Spinal cord (tissue), 9 donors: ENCODE measurements at regions not wholly inside any gene's neighbourhood (a gene's known extent, or its start where the extent isn't known, plus 50 kb on each side); places are given as distances from the start of the nearest gene placed in this dataset.
A peak's percentile ranks its signal among the peaks of the same experiment; 100 is the strongest.

Experiments used
- DNase-seq, 6 donors: peaks; one replicate each; pipeline versions ENCODE4 v3.0.0 to v3.0.0-alpha.2; 2013 to 2015; ENCODE audit warnings: low spot score in 6 of 6, low read depth in 4 of 6
- H3K27ac ChIP-seq: one replicate; pipeline ENCODE4 v1.5.1; 2013; ENCODE audit warnings: low read depth, low read length, control low read depth
- H3K27me3 ChIP-seq: one replicate; pipeline ENCODE4 v1.6.1; 2013; ENCODE audit warnings: low read length; ENCODE audit not compliant: control insufficient read depth, insufficient read depth
- H3K36me3 ChIP-seq: one replicate; pipeline ENCODE4 v1.6.1; 2013; ENCODE audit warnings: low read length; ENCODE audit not compliant: control insufficient read depth, insufficient read depth
- H3K4me1 ChIP-seq: one replicate; pipeline ENCODE4 v1.6.1; 2013; ENCODE audit warnings: low read length; ENCODE audit not compliant: control insufficient read depth, insufficient read depth
- H3K4me3 ChIP-seq: one replicate; pipeline ENCODE4 v1.5.1; 2013; ENCODE audit warnings: low read depth, low read length, control low read depth
- H3K9me3 ChIP-seq: one replicate; pipeline ENCODE4 v1.6.1; 2013; ENCODE audit warnings: low read length; ENCODE audit not compliant: control insufficient read depth, insufficient read depth
- WGBS: methylation state at CpG from one replicate; pipeline ENCODE4 v1.1.5; 2013; ENCODE audit warnings: missing lambda C conversion rate; ENCODE audit not compliant: insufficient coverage; 5-methylcytosine and 5-hydroxymethylcytosine counted together
- donor health status: healthy.

GRCh38 chr5:2848619-2849018 is 97.1 kb upstream of the IRX2 start:
- Histone ChIP-seq H3K9me3 (no peaks in the 10 kb centered on the region), H3K27me3 (no peaks in the 10 kb centered on the region), H3K27ac (no peak overlapping the region), H3K36me3 (no peaks in the 10 kb centered on the region), H3K4me1 (no peaks in the 10 kb centered on the region), H3K4me3 (no peak overlapping the region)
- peak in 3 of 6 donors; percentile 13 to 81 (median 37) for DNase-seq
- 49% methylated on average over 5 of the region's 11 CpGs for WGBS

- H3K36me3 ChIP-seq: no peaks in the 10 kb centered on the region
- no peaks in the 10 kb centered on the region for H3K4me1 ChIP-seq
- no peak overlapping the region for H3K27ac ChIP-seq
- H3K27me3 ChIP-seq: no peaks in the 10 kb centered on the region
- 56% methylated on average over 3 of the region's 11 CpGs for WGBS
- no peak overlapping the region for H3K4me3 ChIP-seq
- no peak for DNase-seq
- no peaks in the 10 kb centered on the region for H3K9me3 ChIP-seq
Measured at GRCh38 chr5:2847608-2848007, 96.1 kb upstream of the IRX2 start.

- Histone ChIP-seq H3K36me3 (no peaks in the 10 kb centered on the region), H3K27me3 (no peaks in the 10 kb centered on the region), H3K4me1 (no peaks in the 10 kb centered on the region), H3K27ac (no peak overlapping the region), H3K9me3 (no peaks in the 10 kb centered on the region), H3K4me3 (no peak overlapping the region)
- no peak for DNase-seq
- 87% methylated on average over 4 of the region's 5 CpGs for WGBS
Measured at GRCh38 chr5:2841208-2841607, 89.7 kb upstream of the IRX2 start.

- DNase-seq: no peak
- no peaks in the 10 kb centered on the region for H3K36me3 ChIP-seq
- H3K27ac ChIP-seq: no peak overlapping the region
- no peak overlapping the region for H3K4me3 ChIP-seq
- H3K4me1 ChIP-seq: no peaks in the 10 kb centered on the region
- H3K9me3 ChIP-seq: no peaks in the 10 kb centered on the region
- 85% methylated on average over 5 of the region's 10 CpGs for WGBS
- no peaks in the 10 kb centered on the region for H3K27me3 ChIP-seq
Measured at GRCh38 chr5:2840372-2840915, 89.0 kb upstream of the IRX2 start.

GRCh38 chr5:2836133-2836532 is 84.7 kb upstream of the IRX2 start:
- WGBS: 92% methylated on average over 3 of the region's 5 CpGs
- no peak for DNase-seq
- H3K4me1 ChIP-seq: no peaks in the 10 kb centered on the region
- H3K36me3 ChIP-seq: no peaks in the 10 kb centered on the region
- H3K4me3 ChIP-seq: no peak overlapping the region
- no peak overlapping the region for H3K27ac ChIP-seq
- no peaks in the 10 kb centered on the region for H3K9me3 ChIP-seq
- H3K27me3 ChIP-seq: no peaks in the 10 kb centered on the region

GRCh38 chr5:2833556-2833955 is 82.1 kb upstream of the IRX2 start:
- WGBS: 22% methylated on average over 7 of the region's 11 CpGs
- H3K36me3 ChIP-seq: no peaks in the 10 kb centered on the region
- no peak overlapping the region for H3K27ac ChIP-seq
- H3K4me3 ChIP-seq: no peak overlapping the region
- DNase-seq: no peak
- no peaks in the 10 kb centered on the region for H3K4me1 ChIP-seq
- no peaks in the 10 kb centered on the region for H3K27me3 ChIP-seq
- H3K9me3 ChIP-seq: no peaks in the 10 kb centered on the region

- H3K4me3 ChIP-seq: no peak overlapping the region
- DNase-seq: peak in 1 of 6 donors; percentile 8
- no peaks in the 10 kb centered on the region for H3K9me3 ChIP-seq
- H3K27ac ChIP-seq: no peak overlapping the region
- no peaks in the 10 kb centered on the region for H3K36me3 ChIP-seq
- H3K27me3 ChIP-seq: no peaks in the 10 kb centered on the region
- WGBS: 100% methylated on average over 1 of the region's 4 CpGs
- no peaks in the 10 kb centered on the region for H3K4me1 ChIP-seq
Measured at GRCh38 chr5:2832394-2832793, 80.9 kb upstream of the IRX2 start.

- Histone ChIP-seq H3K36me3 (no peaks in the 10 kb centered on the region), H3K27me3 (no peaks in the 10 kb centered on the region), H3K4me1 (no peaks in the 10 kb centered on the region), H3K9me3 (peaks cover 2% of the 10 kb centered on the region), H3K4me3 (no peak overlapping the region), H3K27ac (no peak overlapping the region)
- no peak for DNase-seq
- 50% methylated on average over 1 of the region's 4 CpGs for WGBS
Measured at GRCh38 chr5:2829239-2829638, 77.8 kb upstream of the IRX2 start.

- H3K4me3 ChIP-seq: no peak overlapping the region
- no peaks in the 10 kb centered on the region for H3K36me3 ChIP-seq
- WGBS: 96% methylated on average over 7 of the region's 7 CpGs
Measured at GRCh38 chr5:2818936-2819335, 67.5 kb upstream of the IRX2 start.

GRCh38 chr5:2817031-2817603 is 65.6 kb upstream of the IRX2 start:
- Histone ChIP-seq H3K9me3 (no peaks in the 10 kb centered on the region), H3K27ac (no peak overlapping the region), H3K27me3 (no peaks in the 10 kb centered on the region), H3K4me1 (no peaks in the 10 kb centered on the region), H3K4me3 (no peak overlapping the region), H3K36me3 (no peaks in the 10 kb centered on the region)
- 70% methylated on average over 2 of the region's 5 CpGs for WGBS
- no peak for DNase-seq

More at GRCh38 chr5:2818936-2819335, 67.5 kb upstream of the IRX2 start:
- H3K27ac ChIP-seq: no peak overlapping the region
- no peaks in the 10 kb centered on the region for H3K9me3 ChIP-seq
- DNase-seq: no peak
- H3K4me1 ChIP-seq: no peaks in the 10 kb centered on the region
- H3K27me3 ChIP-seq: no peaks in the 10 kb centered on the region
